ENCODE measurements at regions not wholly inside any gene's neighbourhood (a gene's known extent, or its start where the extent isn't known, plus 50 kb on each side); places are given as distances from the start of the nearest gene placed in this dataset.

DNA sequence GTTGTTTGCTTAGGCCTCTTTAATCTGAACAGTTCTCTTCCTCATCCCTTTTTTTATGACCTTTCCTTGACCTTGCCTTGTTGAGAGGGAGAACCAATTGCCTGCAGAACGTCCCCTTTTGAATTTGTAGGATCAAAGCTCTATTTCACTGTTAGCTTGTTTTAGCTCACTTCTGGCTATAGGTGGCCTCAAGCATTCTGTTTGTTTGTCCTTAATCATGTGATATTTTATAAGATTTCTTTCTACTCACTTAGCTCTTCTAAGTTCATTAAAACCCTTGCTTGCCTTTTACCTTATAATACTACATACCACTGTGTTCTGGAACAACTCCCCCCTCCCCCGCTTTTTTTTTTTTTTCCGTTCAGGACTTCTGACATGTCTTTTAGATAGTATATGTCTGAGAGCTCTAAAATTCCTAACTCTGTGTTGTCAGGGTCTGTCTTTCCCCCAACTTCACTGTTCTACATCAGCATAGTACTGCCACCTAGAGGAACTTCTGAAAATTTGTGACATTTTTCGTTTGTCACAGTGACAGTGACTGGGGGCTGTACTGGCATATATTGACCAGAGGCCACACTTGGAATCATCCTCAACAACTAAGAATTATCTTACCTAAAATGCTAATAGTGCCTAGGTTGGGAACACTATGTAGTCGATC, 128.5 kb downstream of the LARP7 start:
- no peaks in the 10 kb centered on the region for H3K36me3 ChIP-seq (ENCODE audit: control insufficient read depth in 2 of 2, extremely low read depth in 1 of 2, insufficient read depth in 2 of 2, low read length in 2 of 2)
- no peaks in the 10 kb centered on the region for H3K27me3 ChIP-seq (ENCODE audit: control insufficient read depth in 2 of 2, insufficient read depth in 2 of 2, low read length in 2 of 2)
- H3K79me2 ChIP-seq (ENCODE audit: control insufficient read depth, insufficient read depth, low read length) = no peaks in the 10 kb centered on the region
- no peaks in the 10 kb centered on the region for H3K4me1 ChIP-seq (ENCODE audit: control insufficient read depth, extremely low read depth, insufficient read depth, low read length)
- H4K20me1 ChIP-seq (replicated peaks; ENCODE audit: control insufficient read depth, extremely low read depth, insufficient read depth, low read length) = no peaks in the 10 kb centered on the region
- FAIRE-seq = peak; percentile 33
- ChIA-PET POLR2A (no interaction called here), CTCF (interaction anchor here (0.6 to 3.1 kb wide), 36 partner anchors 11 to 438 kb away, joined by 3 to 37 read pairs (median 4); no protein-coding TSS in a partner anchor)
- BruUV-seq (replicated peaks) = no TSS peak
- no peak overlapping the region for H3K4me3 ChIP-seq (replicated peaks in 1 of 3; ENCODE audit: insufficient read depth in 1 of 3, low read depth in 1 of 3, low read length in 3 of 3)
- H3K9me1 ChIP-seq (replicated peaks; ENCODE audit: control insufficient read depth, extremely low read depth, insufficient read depth, low read length) = no peaks in the 10 kb centered on the region
- no peak overlapping the region for H2AFZ ChIP-seq (ENCODE audit: low read depth, low read length)
- dilution Hi-C loops (cut with MboI; ENCODE audit: extremely low pct_ligation_motif_present, low sequenced_read_pairs) = no loop called here
- H3K4me2 ChIP-seq (ENCODE audit: insufficient read depth, low read length) = no peak overlapping the region
- DNase-seq (ENCODE audit: low read depth, low spot score) = peak; percentile 31
- H3K9ac ChIP-seq (replicated peaks; ENCODE audit: extremely low read depth, insufficient read depth, low read length) = no peak overlapping the region
- no peaks in the 10 kb centered on the region for H3K9me3 ChIP-seq (replicated peaks; ENCODE audit: control insufficient read depth, insufficient read depth, low read length)
- intact Hi-C loops (cut with micrococcal nuclease) = loop anchor here (1.0 to 5.0 kb wide), 3 partner anchors 243 to 553 kb away; no protein-coding TSS in a partner anchor
- H3K27ac ChIP-seq (ENCODE audit: insufficient read depth, low read depth, low read length) = no peak overlapping the region
- TF ChIP-seq MYC (IDR thresholded peaks at IDR 0.05; ENCODE audit: low read depth, low read length) (no peak), CTCF (IDR thresholded peaks at IDR 0.05; ENCODE audit: extremely low read depth in 1 of 2, insufficient read depth in 1 of 2, low read depth in 1 of 2, low read length in 2 of 2) (peak; percentile 40 to 41)

- no peak for FAIRE-seq
- Histone ChIP-seq H3K27me3 (ENCODE audit: control insufficient read depth in 2 of 2, insufficient read depth in 2 of 2, low read length in 2 of 2) (no peaks in the 10 kb centered on the region), H3K9me3 (replicated peaks; ENCODE audit: control insufficient read depth, insufficient read depth, low read length) (no peaks in the 10 kb centered on the region), H3K27ac (ENCODE audit: insufficient read depth, low read depth, low read length) (no peak overlapping the region), H2AFZ (ENCODE audit: low read depth, low read length) (no peak overlapping the region), H3K4me1 (ENCODE audit: control insufficient read depth, extremely low read depth, insufficient read depth, low read length) (no peaks in the 10 kb centered on the region), H3K4me3 (replicated peaks in 1 of 3; ENCODE audit: insufficient read depth in 1 of 3, low read depth in 1 of 3, low read length in 3 of 3) (no peak overlapping the region), H3K4me2 (ENCODE audit: insufficient read depth, low read length) (no peak overlapping the region), H3K9ac (replicated peaks; ENCODE audit: extremely low read depth, insufficient read depth, low read length) (no peak overlapping the region), H3K36me3 (ENCODE audit: control insufficient read depth in 2 of 2, extremely low read depth in 1 of 2, insufficient read depth in 2 of 2, low read length in 2 of 2) (no peaks in the 10 kb centered on the region), H4K20me1 (replicated peaks; ENCODE audit: control insufficient read depth, extremely low read depth, insufficient read depth, low read length) (no peaks in the 10 kb centered on the region), H3K9me1 (replicated peaks; ENCODE audit: control insufficient read depth, extremely low read depth, insufficient read depth, low read length) (no peaks in the 10 kb centered on the region), H3K79me2 (ENCODE audit: control insufficient read depth, insufficient read depth, low read length) (no peaks in the 10 kb centered on the region)
- POLR2A ChIA-PET = no interaction called here
- intact Hi-C loops (cut with micrococcal nuclease) (loop anchor here (1.0 to 5.0 kb wide), 3 partner anchors 172 to 554 kb away; no protein-coding TSS in a partner anchor), dilution Hi-C loops (cut with MboI; ENCODE audit: extremely low pct_ligation_motif_present, low sequenced_read_pairs) (no loop called here)
- TF ChIP-seq CTCF (IDR thresholded peaks at IDR 0.05; ENCODE audit: extremely low read depth in 1 of 2, insufficient read depth in 1 of 2, low read depth in 1 of 2, low read length in 2 of 2) = peak in 1 of 2 donors; percentile 30
- no peak for TF ChIP-seq GATA2 (IDR thresholded peaks at IDR 0.05; ENCODE audit: insufficient read depth, insufficient read length, low read depth, low read length)
- no peak for TF ChIP-seq FOS (IDR thresholded peaks at IDR 0.05; ENCODE audit: borderline replicate concordance, insufficient read depth, low read length)
- TF ChIP-seq JUN (IDR thresholded peaks at IDR 0.05; ENCODE audit: borderline replicate concordance, insufficient read depth, insufficient read length, low read depth) = no peak
- TF ChIP-seq EZH2 (IDR thresholded peaks at IDR 0.05; ENCODE audit: borderline replicate concordance, low read depth, low read length, severe bottlenecking) = no peak
- TF ChIP-seq MYC (IDR thresholded peaks at IDR 0.05; ENCODE audit: low read depth, low read length) = no peak
- DNase-seq (ENCODE audit: low read depth, low spot score) = no peak
- BruUV-seq (replicated peaks) = no TSS peak
- CTCF ChIA-PET = interaction anchor here (0.8 to 3.1 kb wide), 9 partner anchors 9 to 185 kb away, joined by 3 to 37 read pairs (median 4); no protein-coding TSS in a partner anchor
Observed at GRCh38 chr4:112766422-112766821, 129.5 kb downstream of the LARP7 start.
